Fibroblast of skin of scalp (primary cell): ENCODE measurements at regions not wholly inside any gene's neighbourhood (a gene's known extent, or its start where the extent isn't known, plus 50 kb on each side); places are given as distances from the start of the nearest gene placed in this dataset.

ENCODE experiments used
- DNase-seq: peaks from one replicate; pipeline ENCODE4 v3.0.0-alpha.2; 2013

- DNase-seq, result no peak
These were observed 208.1 kb upstream of the THSD7B start for GRCh38 chr2:136557203-136557602.

GRCh38 chr2:136550181-136550580 is 215.2 kb upstream of the THSD7B start:
- DNase-seq, result no peak

GRCh38 chr2:136539355-136539754 is 226.0 kb upstream of the THSD7B start:
- no peak for DNase-seq

- no peak for DNase-seq
These were observed 226.9 kb upstream of the THSD7B start for GRCh38 chr2:136538489-136538888.

GRCh38 chr2:136534811-136535210 is 230.5 kb upstream of the THSD7B start:
- no peak for DNase-seq

GRCh38 chr2:136532171-136532570 is 233.2 kb upstream of the THSD7B start:
- DNase-seq, result no peak

GRCh38 chr2:136531731-136532130 is 233.6 kb upstream of the THSD7B start:
- no peak for DNase-seq

GRCh38 chr2:136530146-136530545 is 235.2 kb upstream of the THSD7B start:
- DNase-seq, result no peak

GRCh38 chr2:136527560-136527959 is 237.8 kb upstream of the THSD7B start:
- peak; percentile 4 for DNase-seq

GRCh38 chr2:136522724-136523123 is 242.6 kb upstream of the THSD7B start:
- no peak for DNase-seq

- no peak for DNase-seq
These were observed 247.6 kb upstream of the THSD7B start for GRCh38 chr2:136517716-136518115.

GRCh38 chr2:136510244-136510643 is 255.1 kb upstream of the THSD7B start:
- DNase-seq, result no peak

- no peak for DNase-seq
These were observed 259.9 kb upstream of the THSD7B start for GRCh38 chr2:136505462-136505861.

GRCh38 chr2:136502660-136503059 is 262.7 kb upstream of the THSD7B start:
- no peak for DNase-seq

- no peak for DNase-seq
These were observed 267.6 kb upstream of the THSD7B start for GRCh38 chr2:136497709-136498108.

- DNase-seq, result no peak
These were observed 268.4 kb upstream of the THSD7B start for GRCh38 chr2:136496966-136497365.

- DNase-seq, result no peak
These were observed 269.7 kb upstream of the THSD7B start for GRCh38 chr2:136495636-136496035.

- no peak for DNase-seq
These were observed 272.4 kb upstream of the THSD7B start for GRCh38 chr2:136492901-136493300.

- DNase-seq, result no peak
These were observed 275.2 kb upstream of the THSD7B start for GRCh38 chr2:136490100-136490499.

- DNase-seq, result no peak
These were observed 277.9 kb upstream of the THSD7B start for GRCh38 chr2:136487421-136487820.

- no peak for DNase-seq
These were observed 279.2 kb upstream of the THSD7B start for GRCh38 chr2:136486115-136486514.

- DNase-seq, result no peak
These were observed 282.4 kb upstream of the THSD7B start for GRCh38 chr2:136482966-136483365.

- no peak for DNase-seq
These were observed 283.3 kb upstream of the THSD7B start for GRCh38 chr2:136482006-136482405.

GRCh38 chr2:136479696-136480095 is 285.6 kb upstream of the THSD7B start:
- DNase-seq, result no peak

GRCh38 chr2:136468799-136469369 is 296.5 kb upstream of the THSD7B start:
- DNase-seq, result no peak
